Mesenchymal stem cell (in vitro differentiated cells and primary cell): ENCODE measurements at regions not wholly inside any gene's neighbourhood (a gene's known extent, or its start where the extent isn't known, plus 50 kb on each side); places are given as distances from the start of the nearest gene placed in this dataset.

Experiments
- DNase-seq: peaks from one replicate; pipeline ENCODE4 v3.0.0-alpha.2; 2013
- H2AFZ ChIP-seq: one replicate; pipeline ENCODE4 v1.6.1; 2013; ENCODE audit warnings: low read depth, mild to moderate bottlenecking, control low read depth, inconsistent platforms, low read length, moderate library complexity
- H2AK5ac ChIP-seq: 2 replicates; pipeline ENCODE4 v1.6.1; 2013; ENCODE audit warnings: low read length, moderate library complexity, mild to moderate bottlenecking, inconsistent platforms; ENCODE audit not compliant: severe bottlenecking
- H2BK120ac ChIP-seq: one replicate; pipeline ENCODE4 v1.6.1; 2013; ENCODE audit warnings: low read depth, mild to moderate bottlenecking, inconsistent platforms, low read length, moderate library complexity
- H2BK12ac ChIP-seq, 2 experiments: one replicate each; pipeline ENCODE4 v1.6.1; 2013; ENCODE audit warnings: inconsistent platforms in 2 of 2, low read length in 2 of 2, mild to moderate bottlenecking in 2 of 2, moderate library complexity in 2 of 2, control low read depth in 1 of 2
- H2BK15ac ChIP-seq: one replicate; pipeline ENCODE4 v1.6.1; 2013; ENCODE audit warnings: mild to moderate bottlenecking, low read depth, inconsistent platforms; ENCODE audit not compliant: poor library complexity, severe bottlenecking
- H2BK5ac ChIP-seq: 2 replicates; pipeline ENCODE4 v1.6.1; 2013; ENCODE audit warnings: low read depth, mild to moderate bottlenecking, low read length, control low read depth, inconsistent platforms; ENCODE audit not compliant: poor library complexity, severe bottlenecking
- H3K14ac ChIP-seq, 2 experiments: one replicate each; pipeline ENCODE4 v1.6.1; 2013; ENCODE audit warnings: inconsistent platforms in 2 of 2, low read length in 2 of 2, control low read depth in 1 of 2, mild to moderate bottlenecking in 1 of 2, moderate library complexity in 1 of 2
- H3K18ac ChIP-seq, 2 experiments: one replicate each; pipeline ENCODE4 v1.6.1; 2013; ENCODE audit warnings: inconsistent platforms in 2 of 2, low read length in 2 of 2, control low read depth in 1 of 2, low read depth in 1 of 2, mild to moderate bottlenecking in 1 of 2
- H3K23ac ChIP-seq, 2 experiments: one replicate each; pipeline ENCODE4 v1.6.1; 2013; ENCODE audit warnings: inconsistent platforms in 2 of 2, low read length in 2 of 2, mild to moderate bottlenecking in 2 of 2, moderate library complexity in 2 of 2, control low read depth in 1 of 2
- H3K27ac ChIP-seq: 2 replicates; pipeline ENCODE4 v1.5.1; 2013; ENCODE audit warnings: mild to moderate bottlenecking, moderate library complexity, low read length, control low read depth, inconsistent platforms; ENCODE audit not compliant: poor library complexity, severe bottlenecking
- H3K27me3 ChIP-seq, 2 experiments: 2 replicates each; pipeline versions ENCODE4 v1.6.1 to v1.7.0; 2013; ENCODE audit warnings: low read length in 2 of 2, mild to moderate bottlenecking in 2 of 2, moderate library complexity in 2 of 2, control low read depth in 1 of 2, inconsistent platforms in 1 of 2; ENCODE audit not compliant: control insufficient read depth in 1 of 2, insufficient read depth in 1 of 2
- H3K36me3 ChIP-seq, 2 experiments: 2 replicates each; pipeline versions ENCODE4 v1.6.1 to v1.7.0; 2013; ENCODE audit warnings: low read length in 2 of 2, control low read depth in 1 of 2, inconsistent platforms in 1 of 2, low read depth in 1 of 2, mild to moderate bottlenecking in 1 of 2; ENCODE audit not compliant: insufficient read depth in 2 of 2, control insufficient read depth in 1 of 2
- H3K4ac ChIP-seq, 2 experiments: one replicate each; pipeline ENCODE4 v1.6.1; 2013; ENCODE audit warnings: inconsistent platforms in 2 of 2, low read length in 2 of 2, mild to moderate bottlenecking in 2 of 2, moderate library complexity in 2 of 2, control low read depth in 1 of 2, low read depth in 1 of 2
- H3K4me1 ChIP-seq: 2 replicates; pipeline ENCODE4 v1.6.1; 2013; ENCODE audit warnings: low read depth, low read length, control low read depth; ENCODE audit not compliant: control insufficient read depth, insufficient read depth
- H3K4me2 ChIP-seq: 2 replicates; pipeline ENCODE4 v1.6.1; 2013; ENCODE audit warnings: low read length, mild to moderate bottlenecking, inconsistent platforms; ENCODE audit not compliant: poor library complexity, severe bottlenecking
- H3K4me3 ChIP-seq, 2 experiments: 2 replicates each; pipeline versions ENCODE4 v1.5.1 to v1.7.0; 2013; ENCODE audit warnings: low read length in 2 of 2, mild to moderate bottlenecking in 2 of 2, control low read depth in 1 of 2, low read depth in 1 of 2; ENCODE audit not compliant: insufficient read depth in 1 of 2
- H3K79me1 ChIP-seq: replicated peaks from 2 replicates; pipeline ENCODE4 v1.6.1; 2013; ENCODE audit warnings: mild to moderate bottlenecking, control low read depth, low read length, inconsistent platforms; ENCODE audit not compliant: poor library complexity, severe bottlenecking
- H3K9ac ChIP-seq: 2 replicates; pipeline ENCODE4 v1.7.0; 2013; ENCODE audit warnings: mild to moderate bottlenecking, low read length, moderate library complexity
- H3K9me3 ChIP-seq: 2 replicates; pipeline ENCODE4 v1.7.0; 2013; ENCODE audit warnings: mild to moderate bottlenecking, low read length; ENCODE audit not compliant: control insufficient read depth
- H4K8ac ChIP-seq: one replicate; pipeline ENCODE4 v1.6.1; 2013; ENCODE audit warnings: inconsistent platforms, mild to moderate bottlenecking, low read length, moderate library complexity
- H4K91ac ChIP-seq: one replicate; pipeline ENCODE4 v1.6.1; 2013; ENCODE audit warnings: mild to moderate bottlenecking, low read length, inconsistent platforms
- WGBS: methylation state at CpG from one replicate; pipeline ENCODE4 v1.1.7; 2013; ENCODE audit warnings: mixed read lengths; 5-methylcytosine and 5-hydroxymethylcytosine counted together

- H3K4me2 ChIP-seq = no peak overlapping the region
- no peak overlapping the region for H2BK12ac ChIP-seq
- no peak overlapping the region for H3K27ac ChIP-seq
- H4K91ac ChIP-seq = no peak overlapping the region
- H3K9ac ChIP-seq = no peak overlapping the region
- no peaks in the 10 kb centered on the region for H3K27me3 ChIP-seq
- no peaks in the 10 kb centered on the region for H3K4me1 ChIP-seq
- no peak overlapping the region for H2BK120ac ChIP-seq
- H3K4ac ChIP-seq = no peak overlapping the region
- no peaks in the 10 kb centered on the region for H3K36me3 ChIP-seq
- no peak overlapping the region for H3K23ac ChIP-seq
- H2AK5ac ChIP-seq = no peak overlapping the region
- H2AFZ ChIP-seq = no peak overlapping the region
- H2BK5ac ChIP-seq = no peak overlapping the region
- no peak overlapping the region for H2BK15ac ChIP-seq
- H3K18ac ChIP-seq = no peak overlapping the region
- DNase-seq = no peak
- no peaks in the 10 kb centered on the region for H3K9me3 ChIP-seq
- no peak overlapping the region for H3K14ac ChIP-seq
- H3K4me3 ChIP-seq = no peak overlapping the region
- 98% methylated on average over 2 of the region's 2 CpGs for WGBS
- no peaks in the 10 kb centered on the region for H3K79me1 ChIP-seq
- no peak overlapping the region for H4K8ac ChIP-seq
Measured at GRCh38 chr2:56807861-56808260, 624.1 kb downstream of the CCDC85A start.

GRCh38 chr2:56811401-56811800 is 627.6 kb downstream of the CCDC85A start:
- 72% methylated on average over 2 of the region's 2 CpGs for WGBS
- H3K9me3 ChIP-seq = no peaks in the 10 kb centered on the region
- H4K8ac ChIP-seq = no peak overlapping the region
- H3K36me3 ChIP-seq = no peaks in the 10 kb centered on the region
- no peak for DNase-seq
- H3K4me2 ChIP-seq = no peak overlapping the region
- no peak overlapping the region for H3K23ac ChIP-seq
- no peak overlapping the region for H2BK15ac ChIP-seq
- H3K79me1 ChIP-seq = no peaks in the 10 kb centered on the region
- no peak overlapping the region for H2BK120ac ChIP-seq
- no peak overlapping the region for H3K27ac ChIP-seq
- H2BK12ac ChIP-seq = no peak overlapping the region
- H3K14ac ChIP-seq = no peak overlapping the region
- no peaks in the 10 kb centered on the region for H3K4me1 ChIP-seq
- no peak overlapping the region for H3K9ac ChIP-seq
- H3K18ac ChIP-seq = no peak overlapping the region
- no peak overlapping the region for H2AFZ ChIP-seq
- H2AK5ac ChIP-seq = no peak overlapping the region
- H3K4me3 ChIP-seq = no peak overlapping the region
- H3K27me3 ChIP-seq = no peaks in the 10 kb centered on the region
- no peak overlapping the region for H3K4ac ChIP-seq
- no peak overlapping the region for H2BK5ac ChIP-seq
- H4K91ac ChIP-seq = no peak overlapping the region

GRCh38 chr2:56812432-56812831 is 628.6 kb downstream of the CCDC85A start:
- H2BK120ac ChIP-seq = no peak overlapping the region

GRCh38 chr2:56813490-56813889 is 629.7 kb downstream of the CCDC85A start:
- DNase-seq = no peak

More at GRCh38 chr2:56812432-56812831, 628.6 kb downstream of the CCDC85A start:
- H3K79me1 ChIP-seq = no peaks in the 10 kb centered on the region
- no peak overlapping the region for H2BK15ac ChIP-seq
- no peak overlapping the region for H2BK12ac ChIP-seq
- H3K14ac ChIP-seq = no peak overlapping the region
- no peak overlapping the region for H2AFZ ChIP-seq
- no peaks in the 10 kb centered on the region for H3K4me1 ChIP-seq
- no peak overlapping the region for H3K4me2 ChIP-seq
- H4K8ac ChIP-seq = no peak overlapping the region
- no peak overlapping the region for H3K18ac ChIP-seq
- H3K9ac ChIP-seq = no peak overlapping the region
- no peak overlapping the region for H2AK5ac ChIP-seq
- no peaks in the 10 kb centered on the region for H3K9me3 ChIP-seq
- no peaks in the 10 kb centered on the region for H3K36me3 ChIP-seq
- no peak for DNase-seq
- no peaks in the 10 kb centered on the region for H3K27me3 ChIP-seq
- H4K91ac ChIP-seq = no peak overlapping the region
- H3K27ac ChIP-seq = no peak overlapping the region
- H3K4me3 ChIP-seq = no peak overlapping the region
- H2BK5ac ChIP-seq = no peak overlapping the region
- no peak overlapping the region for H3K23ac ChIP-seq
- no peak overlapping the region for H3K4ac ChIP-seq
- WGBS = no CpG with 5 or more reads among the region's 1 CpG

More at GRCh38 chr2:56813490-56813889, 629.7 kb downstream of the CCDC85A start:
- no peak overlapping the region for H2AFZ ChIP-seq
- no peak overlapping the region for H3K18ac ChIP-seq
- 100% methylated on average over 1 of the region's 2 CpGs for WGBS
- H3K4ac ChIP-seq = no peak overlapping the region
- H2BK15ac ChIP-seq = no peak overlapping the region
- no peak overlapping the region for H2BK12ac ChIP-seq
- H3K23ac ChIP-seq = no peak overlapping the region
- H3K4me3 ChIP-seq = no peak overlapping the region
- H3K79me1 ChIP-seq = no peaks in the 10 kb centered on the region
- H4K91ac ChIP-seq = no peak overlapping the region
- H2BK5ac ChIP-seq = no peak overlapping the region
- no peaks in the 10 kb centered on the region for H3K4me1 ChIP-seq
- no peaks in the 10 kb centered on the region for H3K36me3 ChIP-seq
- H4K8ac ChIP-seq = no peak overlapping the region
- no peak overlapping the region for H3K4me2 ChIP-seq
- H3K27me3 ChIP-seq = no peaks in the 10 kb centered on the region
- H3K9me3 ChIP-seq = no peaks in the 10 kb centered on the region
- no peak overlapping the region for H3K14ac ChIP-seq
- H2BK120ac ChIP-seq = no peak overlapping the region
- no peak overlapping the region for H3K27ac ChIP-seq
- H3K9ac ChIP-seq = no peak overlapping the region
- no peak overlapping the region for H2AK5ac ChIP-seq
